OCI-LY1 (cell line): ENCODE measurements at regions not wholly inside any gene's neighbourhood (a gene's known extent, or its start where the extent isn't known, plus 50 kb on each side); places are given as distances from the start of the nearest gene placed in this dataset.

Experiments used
- EZH2 ChIP-seq: fragments of 200-600 bp; sonication (generic), shearing (Covaris generic); IDR thresholded peaks from 2 replicates; pipeline ENCODE4 v1.8.0; 2017; ENCODE audit warnings: borderline replicate concordance, mixed run types, mild to moderate bottlenecking, antibody characterized with exemption, low read length, moderate library complexity, mixed read lengths
- TF ChIP-seq, protein P1 (sequence below): fragments of 200-600 bp; sonication (generic), shearing (Covaris generic); IDR thresholded peaks from 2 replicates; pipeline ENCODE4 v1.5.1; 2017; ENCODE audit warnings: mild to moderate bottlenecking, antibody characterized with exemption, low read length, moderate library complexity, mixed read lengths

DNA sequence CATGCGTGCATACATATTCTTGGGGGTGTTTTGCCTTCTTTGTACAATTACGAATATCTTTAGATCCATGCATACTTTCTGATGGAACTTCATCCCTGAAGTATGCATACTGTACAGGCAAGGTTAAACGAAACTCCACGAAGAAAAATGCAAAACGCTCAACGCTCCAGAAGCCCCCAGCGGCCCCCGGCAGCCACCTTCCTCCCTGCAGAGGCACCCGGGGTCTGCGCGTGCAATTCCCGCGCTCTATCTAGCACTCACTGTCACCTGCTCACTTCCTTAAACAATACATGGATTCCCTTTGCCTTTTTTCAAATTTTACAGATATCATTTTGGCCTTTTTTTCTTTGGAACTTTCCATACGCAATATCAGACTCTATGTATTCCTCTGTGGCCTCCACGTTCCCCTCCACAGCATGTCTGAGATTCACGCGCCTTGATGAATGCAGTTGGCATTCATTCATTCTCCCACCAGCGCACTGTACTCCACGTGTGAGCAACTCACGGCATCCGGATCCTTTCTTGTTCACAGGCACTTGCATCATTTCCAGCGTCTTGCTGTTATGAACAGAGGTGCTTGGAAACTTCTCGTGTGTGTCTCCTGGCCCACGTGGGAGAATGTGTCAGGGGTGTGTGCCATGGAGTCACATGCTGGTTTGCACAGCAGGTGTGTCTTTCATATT lies 214.3 kb downstream of the CTTN start:
- TF ChIP-seq, protein P1, sequence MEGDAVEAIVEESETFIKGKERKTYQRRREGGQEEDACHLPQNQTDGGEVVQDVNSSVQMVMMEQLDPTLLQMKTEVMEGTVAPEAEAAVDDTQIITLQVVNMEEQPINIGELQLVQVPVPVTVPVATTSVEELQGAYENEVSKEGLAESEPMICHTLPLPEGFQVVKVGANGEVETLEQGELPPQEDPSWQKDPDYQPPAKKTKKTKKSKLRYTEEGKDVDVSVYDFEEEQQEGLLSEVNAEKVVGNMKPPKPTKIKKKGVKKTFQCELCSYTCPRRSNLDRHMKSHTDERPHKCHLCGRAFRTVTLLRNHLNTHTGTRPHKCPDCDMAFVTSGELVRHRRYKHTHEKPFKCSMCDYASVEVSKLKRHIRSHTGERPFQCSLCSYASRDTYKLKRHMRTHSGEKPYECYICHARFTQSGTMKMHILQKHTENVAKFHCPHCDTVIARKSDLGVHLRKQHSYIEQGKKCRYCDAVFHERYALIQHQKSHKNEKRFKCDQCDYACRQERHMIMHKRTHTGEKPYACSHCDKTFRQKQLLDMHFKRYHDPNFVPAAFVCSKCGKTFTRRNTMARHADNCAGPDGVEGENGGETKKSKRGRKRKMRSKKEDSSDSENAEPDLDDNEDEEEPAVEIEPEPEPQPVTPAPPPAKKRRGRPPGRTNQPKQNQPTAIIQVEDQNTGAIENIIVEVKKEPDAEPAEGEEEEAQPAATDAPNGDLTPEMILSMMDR, result no peak
- no peak for TF ChIP-seq EZH2
